ENCODE measurements at regions not wholly inside any gene's neighbourhood (a gene's known extent, or its start where the extent isn't known, plus 50 kb on each side); places are given as distances from the start of the nearest gene placed in this dataset.

- DNase-seq (no peak), ATAC-seq (ENCODE audit: low FRiP score in 2 of 2) (no peak)
- Histone ChIP-seq H3K27me3 (no peaks in the 10 kb centered on the region), H3K27ac (no peak overlapping the region), H3K4me1 (no peaks in the 10 kb centered on the region), H3K4me3 (no peak overlapping the region), H3K36me3 (no peaks in the 10 kb centered on the region), H3K9me3 (peaks cover 0 to 6% (median 3%) of the 10 kb centered on the region in 4 donors)
- TF ChIP-seq EP300 (IDR thresholded peaks at IDR 0.05) = no peak
- TF ChIP-seq, protein P1, sequence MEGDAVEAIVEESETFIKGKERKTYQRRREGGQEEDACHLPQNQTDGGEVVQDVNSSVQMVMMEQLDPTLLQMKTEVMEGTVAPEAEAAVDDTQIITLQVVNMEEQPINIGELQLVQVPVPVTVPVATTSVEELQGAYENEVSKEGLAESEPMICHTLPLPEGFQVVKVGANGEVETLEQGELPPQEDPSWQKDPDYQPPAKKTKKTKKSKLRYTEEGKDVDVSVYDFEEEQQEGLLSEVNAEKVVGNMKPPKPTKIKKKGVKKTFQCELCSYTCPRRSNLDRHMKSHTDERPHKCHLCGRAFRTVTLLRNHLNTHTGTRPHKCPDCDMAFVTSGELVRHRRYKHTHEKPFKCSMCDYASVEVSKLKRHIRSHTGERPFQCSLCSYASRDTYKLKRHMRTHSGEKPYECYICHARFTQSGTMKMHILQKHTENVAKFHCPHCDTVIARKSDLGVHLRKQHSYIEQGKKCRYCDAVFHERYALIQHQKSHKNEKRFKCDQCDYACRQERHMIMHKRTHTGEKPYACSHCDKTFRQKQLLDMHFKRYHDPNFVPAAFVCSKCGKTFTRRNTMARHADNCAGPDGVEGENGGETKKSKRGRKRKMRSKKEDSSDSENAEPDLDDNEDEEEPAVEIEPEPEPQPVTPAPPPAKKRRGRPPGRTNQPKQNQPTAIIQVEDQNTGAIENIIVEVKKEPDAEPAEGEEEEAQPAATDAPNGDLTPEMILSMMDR (IDR thresholded peaks at IDR 0.05) = no peak
- TF ChIP-seq POLR2AphosphoS5 (IDR thresholded peaks at IDR 0.05) = no peak
- TF ChIP-seq POLR2A (IDR thresholded peaks at IDR 0.05) = no peak
- WGBS, 2 donors = 55 to 72% methylated on average over 1 of the region's 1 CpG
These were observed 144.4 kb upstream of the NR4A3 start for GRCh38 chr9:99677281-99677680.

DNA sequence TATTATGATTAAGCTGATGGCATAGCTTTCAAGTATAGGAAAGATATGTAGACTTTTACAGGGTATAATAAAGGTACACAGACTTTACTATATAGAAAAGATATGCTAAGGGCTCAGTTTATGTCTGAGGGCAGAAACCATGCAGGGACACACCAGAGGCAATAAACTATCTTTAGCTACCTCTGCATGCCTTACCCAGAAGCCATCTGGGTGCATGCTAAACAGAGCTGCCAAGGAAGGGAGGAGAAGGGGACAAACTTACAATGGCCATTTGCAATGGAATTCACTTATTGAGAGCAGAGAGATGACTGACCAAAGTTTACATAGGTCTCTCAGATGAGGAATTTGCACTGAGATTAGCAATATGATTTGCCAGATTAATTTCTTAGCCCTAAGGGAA is 143.1 kb upstream of the NR4A3 start:
- peaks cover 0 to 6% (median 3%) of the 10 kb centered on the region in 4 donors for H3K9me3 ChIP-seq
- no peaks in the 10 kb centered on the region for H3K4me1 ChIP-seq
- DNase-seq (no peak), ATAC-seq (ENCODE audit: low FRiP score in 2 of 2) (no peak)
- H3K27me3 ChIP-seq = no peaks in the 10 kb centered on the region
- H3K27ac ChIP-seq = no peak overlapping the region
- H3K36me3 ChIP-seq = no peaks in the 10 kb centered on the region
- no peak overlapping the region for H3K4me3 ChIP-seq
- TF ChIP-seq EP300 (IDR thresholded peaks at IDR 0.05) (no peak), POLR2AphosphoS5 (IDR thresholded peaks at IDR 0.05) (no peak), POLR2A (IDR thresholded peaks at IDR 0.05) (no peak)

- Histone ChIP-seq H3K4me3 (no peak overlapping the region), H3K27ac (no peak overlapping the region), H3K4me1 (no peaks in the 10 kb centered on the region), H3K36me3 (no peaks in the 10 kb centered on the region), H3K9me3 (peaks cover 0 to 6% (median 3%) of the 10 kb centered on the region in 4 donors), H3K27me3 (no peaks in the 10 kb centered on the region)
- ATAC-seq (ENCODE audit: low FRiP score in 2 of 2) = no peak
- 63 to 83% methylated on average over 1 of the region's 1 CpG for WGBS, 2 donors
- TF ChIP-seq EP300 (IDR thresholded peaks at IDR 0.05) (no peak), POLR2A (IDR thresholded peaks at IDR 0.05) (no peak), POLR2AphosphoS5 (IDR thresholded peaks at IDR 0.05) (no peak)
- TF ChIP-seq, protein P1 (IDR thresholded peaks at IDR 0.05) = no peak
- DNase-seq = no peak
These were observed 141.5 kb upstream of the NR4A3 start for GRCh38 chr9:99680191-99680590.

DNA sequence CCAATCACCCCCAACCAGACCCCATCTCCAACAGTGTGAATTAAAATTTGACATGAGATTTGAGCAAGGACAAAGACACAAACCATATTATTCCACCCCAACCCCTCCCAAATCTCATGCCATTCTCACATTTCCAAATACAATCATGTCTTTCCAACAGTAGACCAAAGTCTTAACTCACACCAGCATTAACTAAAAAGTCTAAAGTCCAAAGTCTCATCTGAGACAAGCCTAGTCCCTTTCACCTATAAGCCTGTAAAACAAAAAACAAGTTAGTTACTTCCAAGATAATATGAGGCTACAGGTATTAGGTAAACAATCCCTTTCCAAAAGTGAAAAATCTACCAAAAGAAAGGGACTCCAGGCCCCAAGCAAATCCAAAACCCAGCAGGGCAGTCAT is 140.6 kb upstream of the NR4A3 start:
- Histone ChIP-seq H3K4me1 (no peaks in the 10 kb centered on the region), H3K9me3 (peaks cover 0 to 3% (median under 1%) of the 10 kb centered on the region in 4 donors), H3K27ac (no peak overlapping the region), H3K4me3 (no peak overlapping the region), H3K36me3 (no peaks in the 10 kb centered on the region), H3K27me3 (no peaks in the 10 kb centered on the region)
- no peak for TF ChIP-seq EP300 (IDR thresholded peaks at IDR 0.05)
- no peak for DNase-seq
- ATAC-seq (ENCODE audit: low FRiP score in 2 of 2) = no peak

DNA sequence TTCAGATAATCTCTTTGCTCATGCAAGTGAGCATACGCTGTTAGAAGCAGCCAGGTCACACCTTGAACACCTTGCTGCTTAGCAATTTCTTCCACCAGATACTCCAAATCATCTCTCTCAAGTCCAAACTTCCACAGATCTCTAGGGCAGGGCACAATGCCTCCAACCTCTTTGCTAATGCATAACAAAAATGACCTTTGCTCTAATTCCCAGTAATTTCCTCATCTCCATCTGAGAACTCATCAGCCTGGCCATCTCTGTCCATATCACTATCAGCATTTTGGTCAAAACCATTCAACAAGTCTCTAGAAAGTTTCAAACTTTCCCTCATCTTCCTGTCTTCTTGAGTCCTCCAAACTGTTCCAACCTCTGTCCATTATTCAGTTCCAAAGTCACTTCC is 139.3 kb upstream of the NR4A3 start:
- Histone ChIP-seq H3K4me3 (no peak overlapping the region), H3K4me1 (no peaks in the 10 kb centered on the region), H3K9me3 (no peaks in the 10 kb centered on the region), H3K27ac (no peak overlapping the region), H3K27me3 (no peaks in the 10 kb centered on the region), H3K36me3 (no peaks in the 10 kb centered on the region)
- ATAC-seq (ENCODE audit: low FRiP score in 2 of 2) (no peak), DNase-seq (no peak)
- TF ChIP-seq POLR2A (IDR thresholded peaks at IDR 0.05) (no peak), POLR2AphosphoS5 (IDR thresholded peaks at IDR 0.05) (no peak), EP300 (IDR thresholded peaks at IDR 0.05) (no peak)
- TF ChIP-seq, protein P1 (IDR thresholded peaks at IDR 0.05) = no peak
- WGBS, 2 donors = 93 to 95% methylated on average over 1 of the region's 1 CpG

- no peak for ATAC-seq (ENCODE audit: low FRiP score in 2 of 2)
- Histone ChIP-seq H3K9me3 (no peaks in the 10 kb centered on the region), H3K27me3 (no peaks in the 10 kb centered on the region), H3K27ac (no peak overlapping the region), H3K4me3 (no peak overlapping the region), H3K4me1 (no peaks in the 10 kb centered on the region), H3K36me3 (no peaks in the 10 kb centered on the region)
- peak in 1 of 2 donors; percentile 21 for DNase-seq
- WGBS, 2 donors = 52 to 57% methylated on average over 2 of the region's 2 CpGs
- TF ChIP-seq EP300 (IDR thresholded peaks at IDR 0.05) = no peak
- TF ChIP-seq POLR2A (IDR thresholded peaks at IDR 0.05) = no peak
These were observed 138.8 kb upstream of the NR4A3 start for GRCh38 chr9:99682870-99683269.

Data from upper lobe of left lung (tissue), 6 donors.